ENCODE measurements at regions not wholly inside any gene's neighbourhood (a gene's known extent, or its start where the extent isn't known, plus 50 kb on each side); places are given as distances from the start of the nearest gene placed in this dataset.

GRCh38 chr2:5945742-5946141 lies 253.6 kb downstream of the SOX11 start:
- H3K27me3 ChIP-seq (ENCODE audit: control insufficient read depth in 2 of 2, insufficient read depth in 2 of 2, low read length in 2 of 2) = no peaks in the 10 kb centered on the region
- no peaks in the 10 kb centered on the region for H3K4me1 ChIP-seq (ENCODE audit: control insufficient read depth in 2 of 2, insufficient read depth in 2 of 2, low read length in 2 of 2)
- H3K4me3 ChIP-seq (ENCODE audit: low read length in 2 of 2) = no peak overlapping the region
- H3K9me3 ChIP-seq (ENCODE audit: control insufficient read depth in 2 of 2, low read length in 2 of 2) = peaks cover 0 to 5% of the 10 kb centered on the region in 2 donors
- no peaks in the 10 kb centered on the region for H3K36me3 ChIP-seq (ENCODE audit: control insufficient read depth in 2 of 2, insufficient read depth in 2 of 2, low read length in 2 of 2)
- H3K9ac ChIP-seq (ENCODE audit: low read depth in 1 of 2, low read length in 2 of 2) = no peak overlapping the region
- H3K27ac ChIP-seq (ENCODE audit: low read depth in 2 of 2, low read length in 2 of 2) = no peak overlapping the region

DNA sequence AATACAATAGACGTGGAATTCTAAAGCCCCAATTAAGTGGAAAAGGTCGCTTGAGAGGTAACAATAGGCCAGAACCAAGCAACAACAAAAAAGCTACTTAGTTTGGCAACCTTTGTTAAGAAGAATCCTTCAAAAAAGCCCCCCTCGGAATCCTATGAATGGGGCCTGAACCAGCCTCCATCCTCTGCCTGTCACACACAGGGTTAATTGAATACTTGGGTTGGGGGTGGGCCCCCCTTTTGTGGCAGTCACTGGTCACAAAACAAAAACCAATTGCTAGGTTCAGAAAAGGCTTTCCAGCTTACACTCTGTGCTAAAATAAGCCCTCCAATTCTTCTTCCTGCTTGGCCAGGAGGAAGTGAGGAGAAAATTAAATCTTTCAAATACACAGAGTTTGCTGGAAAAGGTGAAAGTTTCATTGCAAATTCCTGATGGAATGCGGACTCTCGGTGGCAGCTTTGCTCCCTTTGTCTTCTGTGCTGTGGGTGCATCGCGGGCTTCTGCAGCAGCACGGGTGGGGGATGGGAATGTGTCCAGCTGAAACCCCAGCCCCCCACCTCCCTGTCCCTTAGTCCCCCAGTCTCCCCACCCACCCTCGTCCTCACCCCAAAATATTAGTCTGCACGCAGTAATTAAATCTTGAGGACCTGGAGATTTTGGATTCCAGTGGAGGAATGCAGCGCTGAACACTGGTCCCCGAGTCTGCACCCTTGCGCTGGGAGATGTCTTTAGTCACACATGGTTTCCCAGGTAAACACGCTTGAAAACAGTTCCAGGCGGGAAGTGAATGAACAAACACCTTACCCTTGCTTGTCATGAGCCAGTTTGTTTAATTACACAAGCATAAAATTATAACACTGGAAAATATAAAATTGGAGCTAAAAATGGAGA lies 254.3 kb downstream of the SOX11 start:
- Histone ChIP-seq H3K9me3 (ENCODE audit: control insufficient read depth in 2 of 2, low read length in 2 of 2) (peaks cover 0 to 5% of the 10 kb centered on the region in 2 donors), H3K27ac (ENCODE audit: low read depth in 2 of 2, low read length in 2 of 2) (no peak overlapping the region)

DNA sequence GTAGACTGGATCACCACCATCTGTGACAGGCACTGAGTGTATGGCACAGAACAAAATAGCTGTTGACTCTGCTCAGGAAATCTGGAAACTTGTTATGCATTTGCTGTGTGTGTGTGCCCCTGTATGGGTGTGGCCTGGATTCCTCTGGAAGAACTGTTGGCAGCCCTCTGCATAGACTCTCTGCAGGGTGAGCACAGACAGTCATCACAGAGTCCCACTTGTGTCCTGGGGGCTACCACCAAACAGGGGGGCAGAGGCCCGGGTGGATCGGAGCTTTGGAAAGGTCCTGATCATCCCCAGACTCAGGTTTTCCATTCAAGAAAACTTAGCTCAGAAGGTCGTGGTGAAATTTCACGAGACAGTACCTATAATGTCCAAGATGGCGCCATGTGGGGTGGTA lies 258.6 kb downstream of the SOX11 start:
- H3K4me1 ChIP-seq (ENCODE audit: control insufficient read depth in 2 of 2, insufficient read depth in 2 of 2, low read length in 2 of 2) = no peaks in the 10 kb centered on the region
- no peak overlapping the region for H3K27ac ChIP-seq (ENCODE audit: low read depth in 2 of 2, low read length in 2 of 2)
- no peaks in the 10 kb centered on the region for H3K27me3 ChIP-seq (ENCODE audit: control insufficient read depth in 2 of 2, insufficient read depth in 2 of 2, low read length in 2 of 2)
- H3K9ac ChIP-seq (ENCODE audit: low read depth in 1 of 2, low read length in 2 of 2) = no peak overlapping the region
- H3K36me3 ChIP-seq (ENCODE audit: control insufficient read depth in 2 of 2, insufficient read depth in 2 of 2, low read length in 2 of 2) = no peaks in the 10 kb centered on the region
- no peaks in the 10 kb centered on the region for H3K9me3 ChIP-seq (ENCODE audit: control insufficient read depth in 2 of 2, low read length in 2 of 2)
- no peak overlapping the region for H3K4me3 ChIP-seq (ENCODE audit: low read length in 2 of 2)

More for the DNA sequence above, 254.3 kb downstream of the SOX11 start:
- Histone ChIP-seq H3K9ac (ENCODE audit: low read depth in 1 of 2, low read length in 2 of 2) (no peak overlapping the region), H3K4me1 (ENCODE audit: control insufficient read depth in 2 of 2, insufficient read depth in 2 of 2, low read length in 2 of 2) (no peaks in the 10 kb centered on the region), H3K27me3 (ENCODE audit: control insufficient read depth in 2 of 2, insufficient read depth in 2 of 2, low read length in 2 of 2) (no peaks in the 10 kb centered on the region), H3K36me3 (ENCODE audit: control insufficient read depth in 2 of 2, insufficient read depth in 2 of 2, low read length in 2 of 2) (no peaks in the 10 kb centered on the region), H3K4me3 (ENCODE audit: low read length in 2 of 2) (no peak overlapping the region)

- Histone ChIP-seq H3K4me3 (ENCODE audit: low read length in 2 of 2) (no peak overlapping the region), H3K27me3 (ENCODE audit: control insufficient read depth in 2 of 2, insufficient read depth in 2 of 2, low read length in 2 of 2) (no peaks in the 10 kb centered on the region), H3K36me3 (ENCODE audit: control insufficient read depth in 2 of 2, insufficient read depth in 2 of 2, low read length in 2 of 2) (no peaks in the 10 kb centered on the region), H3K9me3 (ENCODE audit: control insufficient read depth in 2 of 2, low read length in 2 of 2) (no peaks in the 10 kb centered on the region), H3K9ac (ENCODE audit: low read depth in 1 of 2, low read length in 2 of 2) (no peak overlapping the region), H3K27ac (ENCODE audit: low read depth in 2 of 2, low read length in 2 of 2) (no peak overlapping the region), H3K4me1 (ENCODE audit: control insufficient read depth in 2 of 2, insufficient read depth in 2 of 2, low read length in 2 of 2) (no peaks in the 10 kb centered on the region)
Observed at GRCh38 chr2:5951471-5951870, 259.3 kb downstream of the SOX11 start.

DNA sequence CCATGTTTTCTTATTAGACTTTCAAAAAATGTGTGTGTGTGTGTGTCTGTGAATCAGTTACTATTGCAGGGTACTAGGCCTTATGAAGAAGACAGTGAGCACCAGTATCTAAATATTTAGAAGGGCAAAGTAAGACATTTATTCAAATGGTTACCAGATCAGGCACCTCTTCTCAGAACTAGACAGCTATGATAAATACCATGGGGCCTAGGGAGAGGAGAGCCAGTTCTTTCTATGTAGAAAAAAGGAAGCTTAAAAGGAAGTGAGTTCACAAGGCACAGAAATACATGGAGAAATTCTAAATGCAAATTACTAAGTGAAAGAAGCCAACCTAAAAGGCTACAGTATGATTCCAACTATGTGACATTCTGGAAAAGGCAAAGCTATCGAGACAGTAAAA lies 261.3 kb downstream of the SOX11 start:
- Histone ChIP-seq H3K9ac (ENCODE audit: low read depth in 1 of 2, low read length in 2 of 2) (no peak overlapping the region), H3K36me3 (ENCODE audit: control insufficient read depth in 2 of 2, insufficient read depth in 2 of 2, low read length in 2 of 2) (no peaks in the 10 kb centered on the region)

DNA sequence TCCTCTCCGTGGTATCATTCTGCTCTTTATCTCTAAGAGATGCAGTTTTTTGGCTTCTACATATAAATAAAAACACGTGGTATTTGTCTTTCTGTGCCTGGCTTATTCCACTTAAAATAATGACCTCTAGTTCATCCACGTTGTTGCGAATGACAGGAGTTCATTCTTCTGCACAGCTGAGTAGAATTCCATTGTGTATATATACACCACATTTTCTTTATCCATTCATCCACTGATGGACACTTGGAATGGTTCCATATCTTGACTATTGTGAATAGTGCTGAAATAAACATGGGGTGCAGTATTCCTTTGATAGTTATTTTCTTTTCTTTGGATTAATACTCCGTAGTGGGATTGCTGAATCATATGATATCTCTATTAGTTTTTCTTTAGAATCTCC lies 262.3 kb downstream of the SOX11 start:
- Histone ChIP-seq H3K36me3 (ENCODE audit: control insufficient read depth in 2 of 2, insufficient read depth in 2 of 2, low read length in 2 of 2) (no peaks in the 10 kb centered on the region), H3K27ac (ENCODE audit: low read depth in 2 of 2, low read length in 2 of 2) (no peak overlapping the region), H3K27me3 (ENCODE audit: control insufficient read depth in 2 of 2, insufficient read depth in 2 of 2, low read length in 2 of 2) (no peaks in the 10 kb centered on the region), H3K4me3 (ENCODE audit: low read length in 2 of 2) (no peak overlapping the region), H3K9ac (ENCODE audit: low read depth in 1 of 2, low read length in 2 of 2) (no peak overlapping the region), H3K9me3 (ENCODE audit: control insufficient read depth in 2 of 2, low read length in 2 of 2) (no peaks in the 10 kb centered on the region), H3K4me1 (ENCODE audit: control insufficient read depth in 2 of 2, insufficient read depth in 2 of 2, low read length in 2 of 2) (no peaks in the 10 kb centered on the region)

More for the DNA sequence above, 261.3 kb downstream of the SOX11 start:
- H3K27me3 ChIP-seq (ENCODE audit: control insufficient read depth in 2 of 2, insufficient read depth in 2 of 2, low read length in 2 of 2) = no peaks in the 10 kb centered on the region
- no peaks in the 10 kb centered on the region for H3K4me1 ChIP-seq (ENCODE audit: control insufficient read depth in 2 of 2, insufficient read depth in 2 of 2, low read length in 2 of 2)
- H3K4me3 ChIP-seq (ENCODE audit: low read length in 2 of 2) = no peak overlapping the region
- no peaks in the 10 kb centered on the region for H3K9me3 ChIP-seq (ENCODE audit: control insufficient read depth in 2 of 2, low read length in 2 of 2)
- no peak overlapping the region for H3K27ac ChIP-seq (ENCODE audit: low read depth in 2 of 2, low read length in 2 of 2)

GRCh38 chr2:5955921-5956320 lies 263.7 kb downstream of the SOX11 start:
- no peaks in the 10 kb centered on the region for H3K36me3 ChIP-seq (ENCODE audit: control insufficient read depth in 2 of 2, insufficient read depth in 2 of 2, low read length in 2 of 2)
- no peak overlapping the region for H3K9ac ChIP-seq (ENCODE audit: low read depth in 1 of 2, low read length in 2 of 2)
- no peaks in the 10 kb centered on the region for H3K9me3 ChIP-seq (ENCODE audit: control insufficient read depth in 2 of 2, low read length in 2 of 2)
- no peaks in the 10 kb centered on the region for H3K27me3 ChIP-seq (ENCODE audit: control insufficient read depth in 2 of 2, insufficient read depth in 2 of 2, low read length in 2 of 2)
- no peaks in the 10 kb centered on the region for H3K4me1 ChIP-seq (ENCODE audit: control insufficient read depth in 2 of 2, insufficient read depth in 2 of 2, low read length in 2 of 2)
- H3K4me3 ChIP-seq (ENCODE audit: low read length in 2 of 2) = no peak overlapping the region
- no peak overlapping the region for H3K27ac ChIP-seq (ENCODE audit: low read depth in 2 of 2, low read length in 2 of 2)

GRCh38 chr2:5959836-5960820 lies 267.9 kb downstream of the SOX11 start:
- no peaks in the 10 kb centered on the region for H3K36me3 ChIP-seq (ENCODE audit: control insufficient read depth in 2 of 2, insufficient read depth in 2 of 2, low read length in 2 of 2)
- no peak overlapping the region for H3K4me3 ChIP-seq (ENCODE audit: low read length in 2 of 2)
- H3K27me3 ChIP-seq (ENCODE audit: control insufficient read depth in 2 of 2, insufficient read depth in 2 of 2, low read length in 2 of 2) = no peaks in the 10 kb centered on the region
- H3K9me3 ChIP-seq (ENCODE audit: control insufficient read depth in 2 of 2, low read length in 2 of 2) = no peaks in the 10 kb centered on the region
- no peak overlapping the region for H3K27ac ChIP-seq (ENCODE audit: low read depth in 2 of 2, low read length in 2 of 2)
- H3K9ac ChIP-seq (ENCODE audit: low read depth in 1 of 2, low read length in 2 of 2) = no peak overlapping the region
- no peaks in the 10 kb centered on the region for H3K4me1 ChIP-seq (ENCODE audit: control insufficient read depth in 2 of 2, insufficient read depth in 2 of 2, low read length in 2 of 2)

GRCh38 chr2:5967506-5967905 lies 275.3 kb downstream of the SOX11 start:
- Histone ChIP-seq H3K9ac (ENCODE audit: low read depth in 1 of 2, low read length in 2 of 2) (no peak overlapping the region), H3K27me3 (ENCODE audit: control insufficient read depth in 2 of 2, insufficient read depth in 2 of 2, low read length in 2 of 2) (no peaks in the 10 kb centered on the region), H3K36me3 (ENCODE audit: control insufficient read depth in 2 of 2, insufficient read depth in 2 of 2, low read length in 2 of 2) (no peaks in the 10 kb centered on the region), H3K27ac (ENCODE audit: low read depth in 2 of 2, low read length in 2 of 2) (no peak overlapping the region), H3K4me1 (ENCODE audit: control insufficient read depth in 2 of 2, insufficient read depth in 2 of 2, low read length in 2 of 2) (no peaks in the 10 kb centered on the region), H3K4me3 (ENCODE audit: low read length in 2 of 2) (no peak overlapping the region), H3K9me3 (ENCODE audit: control insufficient read depth in 2 of 2, low read length in 2 of 2) (no peaks in the 10 kb centered on the region)

GRCh38 chr2:5969303-5969702 lies 277.1 kb downstream of the SOX11 start:
- H3K27me3 ChIP-seq (ENCODE audit: control insufficient read depth in 2 of 2, insufficient read depth in 2 of 2, low read length in 2 of 2) = no peaks in the 10 kb centered on the region
- no peaks in the 10 kb centered on the region for H3K9me3 ChIP-seq (ENCODE audit: control insufficient read depth in 2 of 2, low read length in 2 of 2)
- no peak overlapping the region for H3K27ac ChIP-seq (ENCODE audit: low read depth in 2 of 2, low read length in 2 of 2)
- no peak overlapping the region for H3K4me3 ChIP-seq (ENCODE audit: low read length in 2 of 2)
- H3K36me3 ChIP-seq (ENCODE audit: control insufficient read depth in 2 of 2, insufficient read depth in 2 of 2, low read length in 2 of 2) = no peaks in the 10 kb centered on the region
- H3K4me1 ChIP-seq (ENCODE audit: control insufficient read depth in 2 of 2, insufficient read depth in 2 of 2, low read length in 2 of 2) = no peaks in the 10 kb centered on the region
- H3K9ac ChIP-seq (ENCODE audit: low read depth in 1 of 2, low read length in 2 of 2) = no peak overlapping the region
